Islet precursor cell (in vitro differentiated cells): ENCODE measurements at regions not wholly inside any gene's neighbourhood (a gene's known extent, or its start where the extent isn't known, plus 50 kb on each side); places are given as distances from the start of the nearest gene placed in this dataset.

Source experiments
- DNase-seq: peaks from one replicate; pipeline ENCODE4 v3.0.0-alpha.2; 2018

DNA sequence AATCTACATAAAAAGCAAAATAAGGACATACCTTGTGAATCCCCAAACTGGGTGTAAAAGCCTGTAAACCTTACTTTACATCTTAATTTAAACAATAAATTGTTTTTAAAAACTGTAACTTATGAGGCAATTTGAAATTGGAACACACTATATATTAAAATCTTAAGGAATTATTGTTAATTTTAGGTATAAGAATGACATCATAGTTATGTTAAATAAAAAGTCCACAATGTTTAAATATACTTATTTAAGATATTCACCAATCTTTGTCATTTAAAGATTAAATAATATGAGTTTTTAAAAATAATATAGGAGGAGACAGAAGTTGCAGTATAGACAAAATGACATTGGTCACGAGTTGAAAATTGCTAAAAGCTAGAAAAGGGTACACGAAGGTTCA is 621.9 kb upstream of the POU3F2 start:
- DNase-seq = no peak

DNA sequence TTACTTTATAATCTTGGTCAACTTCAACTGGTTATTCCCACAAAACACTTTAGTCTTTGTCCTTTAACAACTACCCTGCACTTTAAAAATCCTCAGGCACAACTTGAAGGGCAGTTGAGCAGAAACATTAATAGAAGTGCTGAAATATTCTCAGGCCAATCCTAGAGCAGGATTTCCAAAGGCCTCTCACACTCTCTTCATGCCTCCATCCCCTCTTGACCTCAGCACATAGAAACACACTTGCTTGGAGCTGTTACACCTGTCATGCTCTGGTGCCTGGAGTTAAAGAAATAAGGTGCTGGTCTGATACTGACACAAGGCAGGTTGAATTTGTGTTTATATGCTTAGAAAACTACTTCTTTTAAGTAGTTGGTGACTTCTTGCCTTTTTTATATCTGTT is 618.8 kb upstream of the POU3F2 start:
- no peak for DNase-seq

- no peak for DNase-seq
Measured at GRCh38 chr6:98230250-98230649, 604.1 kb upstream of the POU3F2 start.

DNA sequence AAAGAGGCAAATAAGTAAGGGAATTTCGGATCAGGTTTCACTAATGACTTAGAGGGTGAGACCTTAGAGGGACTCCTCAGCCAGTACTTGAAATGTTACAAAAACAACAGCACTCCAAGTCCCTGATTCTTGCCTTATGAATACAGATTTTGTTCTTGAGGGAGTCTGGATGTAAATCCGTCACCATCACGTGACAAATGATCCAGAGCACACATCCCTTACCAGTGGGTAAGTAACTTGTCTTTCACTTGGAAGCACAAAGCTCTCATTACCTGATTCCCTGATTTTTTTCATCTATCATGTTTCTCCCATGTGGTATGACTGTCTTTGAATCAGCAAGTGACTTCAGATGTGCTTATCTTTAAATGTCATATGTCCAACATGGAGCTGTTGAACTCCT is 595.3 kb upstream of the POU3F2 start:
- no peak for DNase-seq

DNA sequence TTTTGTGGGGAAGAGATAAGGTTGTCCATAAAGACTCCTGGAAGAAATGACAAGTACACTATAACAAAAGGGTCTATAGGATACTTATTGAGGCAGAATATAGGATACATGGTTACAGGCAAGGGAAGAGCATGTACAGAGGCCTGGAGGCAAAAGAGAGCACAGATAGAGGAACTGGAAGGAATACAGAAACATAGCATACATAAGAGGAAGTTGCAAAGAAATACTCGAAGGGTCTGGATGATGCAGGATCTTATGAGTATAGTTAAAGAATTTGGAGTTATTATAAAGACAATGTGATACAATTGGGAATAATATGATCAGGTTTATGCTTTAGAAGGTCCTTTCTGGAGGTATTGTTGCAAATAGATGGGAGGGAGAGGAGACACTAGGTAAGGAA is 592.7 kb upstream of the POU3F2 start:
- DNase-seq = no peak

- no peak for DNase-seq
Measured at GRCh38 chr6:98254624-98255023, 579.8 kb upstream of the POU3F2 start.

GRCh38 chr6:98260382-98260781 is 574.0 kb upstream of the POU3F2 start:
- DNase-seq = no peak

DNA sequence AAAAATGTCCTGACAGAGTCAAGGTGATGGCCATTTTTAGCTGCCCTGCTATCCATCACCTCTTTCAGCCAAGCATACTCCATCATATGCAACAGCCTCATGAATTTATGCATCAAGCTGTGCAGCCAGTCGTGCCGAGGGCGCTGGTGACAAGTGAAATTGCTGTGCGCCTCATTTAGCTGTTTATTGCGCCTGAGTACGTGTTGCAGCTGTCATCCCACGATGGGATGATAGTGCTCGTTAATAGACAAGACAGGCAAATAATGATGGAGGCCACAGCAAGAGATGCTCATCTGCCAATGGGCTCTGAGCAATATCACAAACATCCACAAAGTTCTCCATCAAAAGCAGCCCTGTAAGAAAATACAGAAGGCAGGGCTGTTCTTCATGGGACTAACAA is 562.3 kb upstream of the POU3F2 start:
- DNase-seq = no peak

GRCh38 chr6:98274691-98275090 is 559.7 kb upstream of the POU3F2 start:
- no peak for DNase-seq

- DNase-seq = no peak
Measured at GRCh38 chr6:98280492-98280891, 553.9 kb upstream of the POU3F2 start.

DNA sequence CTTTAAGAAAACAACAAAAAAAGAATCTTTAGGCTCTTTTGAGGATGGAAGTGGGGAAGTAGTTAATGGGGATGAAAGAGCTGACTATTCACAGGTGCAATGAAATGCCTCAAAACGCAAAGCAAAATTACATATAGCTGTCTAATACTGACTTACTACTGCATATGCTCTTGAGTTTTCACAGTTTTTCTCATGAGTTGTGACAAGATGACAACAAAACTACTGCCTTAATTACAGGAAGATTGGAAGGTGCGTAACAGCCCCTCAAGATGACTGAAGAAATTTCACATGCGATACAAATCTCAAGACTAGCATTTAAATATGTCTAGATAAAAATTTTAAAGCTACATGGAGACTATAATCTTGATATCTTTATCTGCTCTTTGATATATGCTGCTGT is 547.8 kb upstream of the POU3F2 start:
- no peak for DNase-seq

DNA sequence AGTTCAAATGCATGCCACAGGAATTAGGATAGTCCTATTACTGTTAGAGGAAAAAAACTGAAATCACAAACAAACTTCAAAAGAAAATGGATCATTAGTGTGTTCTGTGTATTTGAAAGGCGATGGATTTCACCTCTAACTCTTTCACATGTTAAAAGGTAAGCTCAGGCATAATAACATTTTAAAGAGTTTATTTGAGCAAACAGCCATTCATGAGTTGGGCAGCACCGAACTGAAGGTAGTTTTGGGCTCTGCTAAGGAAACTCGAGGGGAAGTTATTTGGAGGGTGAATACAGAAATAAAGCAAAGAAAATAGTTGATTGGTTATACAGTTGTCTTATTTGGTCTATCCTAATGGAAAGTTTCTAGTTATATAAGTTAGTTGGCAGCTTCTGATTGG is 546.5 kb upstream of the POU3F2 start:
- DNase-seq = no peak

- no peak for DNase-seq
Measured at GRCh38 chr6:98292810-98293209, 541.6 kb upstream of the POU3F2 start.

GRCh38 chr6:98295515-98296175 is 538.7 kb upstream of the POU3F2 start:
- peak; percentile 60 for DNase-seq

DNA sequence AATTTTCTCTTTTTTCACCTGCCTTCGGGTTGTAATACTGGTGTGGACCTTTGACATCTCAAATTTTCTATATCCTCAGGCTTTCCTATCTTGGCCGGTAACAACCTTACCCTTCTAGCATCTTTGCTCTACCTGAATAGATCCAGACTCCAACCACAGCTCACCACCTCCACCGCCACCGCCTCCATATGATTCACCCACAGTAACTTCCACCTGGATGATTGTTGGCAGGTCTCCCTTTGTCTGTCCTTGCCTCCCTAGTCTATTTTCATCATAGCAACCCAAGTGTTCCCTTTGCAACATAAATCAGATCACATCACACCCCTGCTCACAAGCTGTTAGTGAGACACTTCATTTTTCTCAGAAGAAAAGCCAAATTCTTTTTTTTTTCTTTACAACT is 525.8 kb upstream of the POU3F2 start:
- DNase-seq = no peak

- no peak for DNase-seq
Measured at GRCh38 chr6:98310443-98310842, 523.9 kb upstream of the POU3F2 start.

DNA sequence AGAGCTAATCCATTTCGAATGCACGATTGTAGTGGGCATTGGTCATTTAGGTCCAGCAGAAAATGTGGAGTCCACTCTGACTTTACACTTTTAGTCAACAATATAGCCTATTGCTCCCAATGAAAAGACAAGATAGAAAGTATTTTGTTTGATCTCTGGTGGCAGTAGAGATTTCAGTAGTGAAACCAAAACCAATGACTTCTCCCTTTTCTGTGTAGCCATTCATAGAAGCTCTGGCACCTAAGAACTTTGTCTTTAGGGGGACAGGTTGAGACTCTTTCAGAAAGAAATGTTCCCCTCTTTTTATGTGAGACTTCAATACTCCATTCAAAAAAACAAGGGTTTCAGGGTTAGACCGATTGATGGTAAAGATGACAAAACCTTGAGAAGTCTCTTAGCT is 510.8 kb upstream of the POU3F2 start:
- DNase-seq = no peak

DNA sequence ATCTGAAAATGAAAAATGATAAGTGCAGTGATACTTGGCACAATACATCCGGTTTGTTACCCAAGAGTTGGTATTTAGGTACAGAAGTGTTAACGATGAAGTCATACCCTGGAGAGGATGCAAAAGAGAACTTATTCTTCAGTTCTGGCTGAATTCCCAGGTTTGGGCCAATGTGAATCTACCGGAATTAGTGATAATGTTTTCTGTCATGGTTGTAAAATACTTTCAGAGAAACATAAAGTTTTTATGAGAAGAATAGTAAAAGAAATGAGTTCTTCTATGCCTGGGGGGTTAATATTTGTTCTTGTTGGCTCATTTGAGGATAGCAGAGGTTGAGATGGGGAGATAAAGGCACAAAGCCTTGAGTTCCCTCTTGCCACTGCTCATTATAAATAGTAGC is 509.9 kb upstream of the POU3F2 start:
- no peak for DNase-seq

GRCh38 chr6:98325366-98325765 is 509.0 kb upstream of the POU3F2 start:
- no peak for DNase-seq

DNA sequence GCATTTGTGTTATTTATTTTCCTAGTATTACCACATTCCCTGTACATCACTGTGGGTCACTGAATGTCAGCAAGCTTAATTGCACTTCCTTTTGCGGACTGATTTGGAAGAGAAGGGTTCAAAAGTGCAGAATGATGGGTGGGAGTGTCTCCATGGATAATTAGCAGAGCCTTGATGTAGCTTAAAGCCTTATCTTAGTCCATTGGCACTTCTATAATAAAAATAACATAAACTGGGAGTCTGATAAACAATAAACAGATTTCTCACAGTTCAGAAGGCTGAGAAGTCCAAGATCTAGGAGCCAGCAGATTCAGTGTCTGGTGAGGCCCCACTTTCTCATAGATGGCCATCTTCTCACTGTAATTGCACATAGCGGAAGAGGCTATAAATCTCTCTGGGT is 501.1 kb upstream of the POU3F2 start:
- DNase-seq = no peak

GRCh38 chr6:98335594-98335993 is 498.8 kb upstream of the POU3F2 start:
- no peak for DNase-seq

- DNase-seq = no peak
Measured at GRCh38 chr6:98339506-98339905, 494.9 kb upstream of the POU3F2 start.

GRCh38 chr6:98343004-98343403 is 491.4 kb upstream of the POU3F2 start:
- DNase-seq = no peak

GRCh38 chr6:98343797-98344196 is 490.6 kb upstream of the POU3F2 start:
- no peak for DNase-seq

DNA sequence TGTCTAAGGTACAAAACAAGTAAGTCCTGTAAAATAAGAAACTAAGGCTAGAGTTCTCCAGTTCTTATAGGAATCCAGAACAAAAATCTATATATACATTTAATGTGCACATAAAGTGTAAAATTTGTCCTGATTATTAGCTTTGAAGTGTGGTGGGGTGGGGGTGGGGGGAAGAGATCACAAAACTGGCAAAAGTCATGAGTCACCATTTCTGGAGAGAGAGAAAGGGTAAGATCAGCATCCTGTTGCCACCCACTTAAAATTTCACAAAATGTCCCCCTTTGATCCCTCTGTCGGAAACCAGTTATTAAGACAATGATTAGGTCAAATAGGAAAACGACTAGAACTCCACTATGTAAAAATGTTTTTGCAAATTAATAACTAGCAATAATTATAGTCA is 482.0 kb upstream of the POU3F2 start:
- DNase-seq = no peak

GRCh38 chr6:98358173-98358572 is 476.2 kb upstream of the POU3F2 start:
- no peak for DNase-seq
